Fibroblast of pulmonary artery (primary cell): ENCODE measurements at regions not wholly inside any gene's neighbourhood (a gene's known extent, or its start where the extent isn't known, plus 50 kb on each side); places are given as distances from the start of the nearest gene placed in this dataset.

ENCODE experiments used
- DNase-seq: peaks from one replicate; pipeline ENCODE4 v3.0.0-alpha.2; 2010; ENCODE audit warnings: low read depth
- H3K4me3 ChIP-seq: replicated peaks from 2 replicates; pipeline ENCODE4 v1.5.1; 2011; ENCODE audit warnings: low read depth, mild to moderate bottlenecking, control low read depth, low read length, moderate library complexity
- CTCF ChIP-seq: IDR thresholded peaks from 2 replicates; pipeline ENCODE4 v1.5.1; 2011; ENCODE audit warnings: mild to moderate bottlenecking, control low read depth, low read length, inconsistent platforms; ENCODE audit errors: missing control alignments

DNA sequence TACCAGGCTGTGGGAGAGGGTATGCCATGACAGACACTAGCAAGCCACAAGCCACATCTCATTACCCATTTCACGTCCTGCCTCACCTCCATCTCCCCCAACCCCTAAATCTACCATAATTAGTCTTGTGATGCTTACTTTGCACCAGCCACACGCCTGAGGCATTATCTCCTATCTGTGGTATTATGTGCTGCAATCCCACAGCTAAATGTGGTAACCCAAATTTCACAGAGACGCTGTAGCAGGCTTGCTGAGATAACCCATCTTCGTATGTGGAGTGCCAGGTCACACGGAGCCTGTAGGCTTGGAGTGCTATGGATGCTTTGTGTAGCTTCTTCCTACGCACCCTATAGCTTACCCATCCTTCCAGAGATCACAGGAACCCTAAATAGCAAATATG is 256.7 kb upstream of the KCNH8 start:
- H3K4me3 ChIP-seq, result no peak overlapping the region
- TF ChIP-seq CTCF, result no peak
- no peak for DNase-seq

DNA sequence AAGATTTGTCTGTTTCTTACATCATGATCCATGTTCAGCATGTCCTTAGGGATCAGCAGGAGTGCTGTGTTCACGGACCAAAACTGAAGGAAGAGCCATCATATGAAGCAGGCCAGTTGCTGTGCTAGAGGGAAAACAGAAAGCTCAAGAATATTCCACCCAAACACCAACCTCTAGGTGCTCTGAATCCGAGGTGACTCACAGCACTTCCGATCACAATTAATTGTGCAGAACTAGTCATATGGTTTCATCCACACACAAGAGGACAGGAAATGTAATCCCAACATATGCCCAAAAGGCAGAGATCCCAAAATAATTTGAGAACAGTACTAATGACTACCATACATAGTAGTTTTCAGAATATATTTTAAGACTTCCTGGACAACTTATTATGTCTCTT is 257.9 kb upstream of the KCNH8 start:
- no peak for TF ChIP-seq CTCF
- DNase-seq, result no peak
- H3K4me3 ChIP-seq, result no peak overlapping the region

- no peak for TF ChIP-seq CTCF
- no peak for DNase-seq
- no peak overlapping the region for H3K4me3 ChIP-seq
Observed at GRCh38 chr3:18888819-18889218, 259.5 kb upstream of the KCNH8 start.

DNA sequence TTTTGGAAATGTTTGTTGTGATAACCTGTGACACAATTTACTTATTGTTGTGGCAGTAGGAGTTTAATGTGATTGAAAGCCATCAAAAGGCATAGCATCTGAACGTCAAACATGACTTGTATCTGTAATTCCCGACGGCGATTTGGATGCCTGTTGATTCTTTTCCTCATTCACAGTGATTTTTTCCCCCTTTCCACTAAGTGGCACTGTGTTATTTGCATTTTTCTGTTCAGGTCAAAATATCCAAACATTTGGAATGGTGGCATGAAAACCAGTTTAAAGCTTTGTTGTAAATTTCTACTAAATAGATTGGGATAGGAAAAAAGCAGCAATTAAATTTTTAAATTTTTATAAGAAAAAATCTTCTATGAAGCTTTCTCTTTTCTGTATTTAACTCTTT is 259.9 kb upstream of the KCNH8 start:
- no peak overlapping the region for H3K4me3 ChIP-seq
- TF ChIP-seq CTCF, result no peak
- DNase-seq, result no peak

DNA sequence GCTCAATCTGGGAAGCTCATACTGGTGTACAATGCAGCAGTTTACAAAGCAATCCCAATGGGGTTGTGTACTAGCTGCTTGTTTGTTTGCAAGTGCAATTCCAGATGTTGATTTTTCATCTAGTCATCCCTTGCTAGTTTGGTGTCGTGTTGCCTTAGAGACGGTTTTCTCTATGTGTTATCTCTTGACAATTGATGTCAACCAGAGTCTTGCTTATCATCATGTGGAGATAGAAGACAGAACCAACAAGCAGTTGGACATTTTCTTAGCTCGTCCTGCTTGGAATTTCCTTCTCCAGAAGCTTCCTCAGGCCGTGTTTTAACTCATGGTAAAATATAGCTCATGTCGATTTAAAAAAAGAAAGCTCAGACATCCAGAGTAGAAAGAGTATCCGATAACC is 262.0 kb upstream of the KCNH8 start:
- TF ChIP-seq CTCF, result no peak
- H3K4me3 ChIP-seq, result no peak overlapping the region
- DNase-seq, result no peak

GRCh38 chr3:18885612-18886011 is 262.7 kb upstream of the KCNH8 start:
- DNase-seq, result no peak
- no peak overlapping the region for H3K4me3 ChIP-seq
- TF ChIP-seq CTCF, result no peak

DNA sequence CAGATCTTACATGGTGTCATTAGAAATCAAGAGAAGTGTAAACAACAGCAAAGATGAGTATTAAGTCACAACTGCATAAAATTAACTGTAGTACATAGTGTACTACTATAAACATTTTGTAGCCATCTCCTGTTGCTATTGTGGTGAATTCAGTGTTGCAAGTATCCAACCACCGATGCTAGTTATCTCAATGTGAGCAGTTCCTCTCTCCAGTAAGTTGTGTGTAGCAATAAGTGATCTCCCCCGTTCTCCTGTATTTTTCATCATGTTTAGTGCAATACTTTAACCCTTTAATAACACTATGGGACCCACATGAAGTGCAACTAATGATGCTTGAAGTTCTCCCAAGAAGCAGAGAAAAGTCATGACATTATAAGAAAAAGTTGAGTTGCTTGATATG is 264.7 kb upstream of the KCNH8 start:
- no peak overlapping the region for H3K4me3 ChIP-seq
- no peak for DNase-seq
- TF ChIP-seq CTCF, result no peak
